ENCODE measurements at regions not wholly inside any gene's neighbourhood (a gene's known extent, or its start where the extent isn't known, plus 50 kb on each side); places are given as distances from the start of the nearest gene placed in this dataset.

DNA sequence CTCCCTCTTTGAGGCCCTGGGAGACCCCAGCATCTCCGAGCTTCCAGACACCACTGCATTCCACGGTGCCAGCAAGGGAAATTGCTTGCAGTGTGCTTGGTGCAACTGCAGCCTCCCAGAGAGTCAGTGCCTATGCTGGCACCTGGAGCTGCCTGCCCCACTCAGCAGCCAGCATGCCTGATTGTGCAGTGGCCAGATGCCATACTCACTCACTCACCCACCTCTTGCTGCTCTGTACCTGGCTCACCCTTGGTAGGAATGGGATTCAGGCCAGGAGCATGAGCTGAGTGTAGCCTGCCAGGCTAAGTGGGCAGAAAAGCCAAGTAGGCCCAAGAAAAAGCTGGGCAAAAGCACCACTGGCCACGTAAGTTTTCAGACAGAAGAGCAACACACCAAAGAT is 651.4 kb downstream of the GABRG1 start:
- no peak for TF ChIP-seq CTCF (IDR thresholded peaks at IDR 0.05)
- no peak for TF ChIP-seq POLR2AphosphoS5 (IDR thresholded peaks at IDR 0.05)
- no peak for TF ChIP-seq EP300 (IDR thresholded peaks at IDR 0.05)
- no peak for TF ChIP-seq POLR2A (IDR thresholded peaks at IDR 0.05)
